H1 (cell line): ENCODE measurements at regions not wholly inside any gene's neighbourhood (a gene's known extent, or its start where the extent isn't known, plus 50 kb on each side); places are given as distances from the start of the nearest gene placed in this dataset.

Experiments used
- CTCF ChIA-PET: fragments of 300-600 bp; sonication (Branson Sonifier 250); formaldehyde crosslinking; loops from one replicate; lab custom pipeline; 2021; ENCODE audit not compliant: partially characterized antibody; lab: Charles Lee
- POLR2A ChIA-PET: fragments of 300-600 bp; sonication (Branson Sonifier 250); formaldehyde crosslinking; loops from one replicate; lab custom pipeline; 2021; ENCODE audit warnings: inconsistent platforms; ENCODE audit not compliant: partially characterized antibody; lab: Charles Lee
- DNase-seq, 2 experiments: peaks; one replicate each; pipeline versions ENCODE4 v3.0.0 to v3.0.0-alpha.2; 2010 to 2022; ENCODE audit warnings: low spot score in 2 of 2, low read depth in 1 of 2, mixed read lengths in 1 of 2
- FAIRE-seq: peaks from 2 replicates; lab custom pipeline; 2011; peaks lifted over from hg19 to GRCh38; lab: Jason Lieb, UNC
- H2AFZ ChIP-seq: 2 replicates; pipeline ENCODE4 v1.8.1; 2012; ENCODE audit warnings: low read length, inconsistent platforms
- H2AK5ac ChIP-seq: 2 replicates; pipeline ENCODE4 v1.6.1; 2013; ENCODE audit warnings: low read depth, low read length
- H2BK120ac ChIP-seq: replicated peaks from 2 replicates; pipeline ENCODE3; 2013; ENCODE audit warnings: low read depth, low read length, inconsistent platforms
- H2BK12ac ChIP-seq: 2 replicates; pipeline ENCODE4 v1.6.1; 2013; ENCODE audit warnings: low read depth, low read length
- H2BK15ac ChIP-seq: 2 replicates; pipeline ENCODE4 v1.6.1; 2013; ENCODE audit warnings: low read length
- H2BK20ac ChIP-seq: 2 replicates; pipeline ENCODE4 v1.6.1; 2013; ENCODE audit warnings: low read length
- H2BK5ac ChIP-seq: 2 replicates; pipeline ENCODE4 v1.6.1; 2013; ENCODE audit warnings: low read depth, low read length
- H3K14ac ChIP-seq: 2 replicates; pipeline ENCODE4 v1.6.1; 2013; ENCODE audit warnings: inconsistent platforms; ENCODE audit not compliant: insufficient read length
- H3K18ac ChIP-seq: 2 replicates; pipeline ENCODE4 v1.6.1; 2013; ENCODE audit warnings: low read length; ENCODE audit errors: extremely low read depth
- H3K23ac ChIP-seq: 2 replicates; pipeline ENCODE4 v1.6.1; 2013; ENCODE audit warnings: inconsistent platforms; ENCODE audit not compliant: insufficient read length
- H3K23me2 ChIP-seq: 2 replicates; pipeline ENCODE4 v1.6.1; 2013; ENCODE audit warnings: low read depth, low read length
- H3K27ac ChIP-seq: 2 replicates; pipeline ENCODE4 v1.6.1; 2011; ENCODE audit warnings: low read depth, low read length, inconsistent platforms
- H3K27me3 ChIP-seq, 4 experiments: replicated peaks in 1 of 4; 1 replicate in 1 of 4; 2 replicates in 3 of 4; pipeline versions ENCODE4 v1.6.1 to v1.8.1; 2011 to 2013; ENCODE audit warnings: low read length in 3 of 4, mild to moderate bottlenecking in 3 of 4, inconsistent platforms in 2 of 4, mixed read lengths in 2 of 4, moderate library complexity in 1 of 4; ENCODE audit not compliant: control insufficient read depth in 3 of 4, insufficient read depth in 3 of 4; ENCODE audit errors: extremely low read depth in 1 of 4
- H3K36me3 ChIP-seq, 4 experiments: 2 replicates each; pipeline versions ENCODE4 v1.6.1 to v1.8.1; 2011 to 2013; ENCODE audit warnings: mild to moderate bottlenecking in 4 of 4, low read length in 3 of 4, moderate library complexity in 2 of 4, control low read depth in 1 of 4, inconsistent platforms in 1 of 4; ENCODE audit not compliant: insufficient read depth in 4 of 4, control insufficient read depth in 2 of 4
- H3K4ac ChIP-seq: replicated peaks from 2 replicates; pipeline ENCODE3; 2013; ENCODE audit warnings: low read length, low read depth, mixed read lengths, inconsistent platforms; ENCODE audit not compliant: insufficient read length
- H3K4me1 ChIP-seq, 4 experiments: replicated peaks in 1 of 4; 1 replicate in 1 of 4; 2 replicates in 3 of 4; pipeline versions ENCODE4 v1.6.1 to v1.8.1; 2011 to 2013; ENCODE audit warnings: low read length in 3 of 4, inconsistent platforms in 2 of 4, mixed read lengths in 1 of 4; ENCODE audit not compliant: insufficient read depth in 4 of 4, control insufficient read depth in 3 of 4
- H3K4me2 ChIP-seq, 2 experiments: 2 replicates each; pipeline versions ENCODE4 v1.6.1 to v1.8.1; 2011 to 2013; ENCODE audit warnings: low read depth in 2 of 2, low read length in 2 of 2, control low read depth in 1 of 2, inconsistent platforms in 1 of 2, mild to moderate bottlenecking in 1 of 2; ENCODE audit not compliant: insufficient read depth in 1 of 2
- H3K4me3 ChIP-seq, 4 experiments: fragments of 200-600, 300-600 bp in 1 of 4; sonication (generic), shearing (Covaris generic), sonication (Bioruptor Twin) in 1 of 4; 2 replicates each; pipeline versions ENCODE4 v1.5.1 to v1.8.1; 2011 to 2016; ENCODE audit warnings: low read length in 4 of 4, low read depth in 3 of 4, control low read depth in 2 of 4, inconsistent platforms in 2 of 4, mild to moderate bottlenecking in 2 of 4, mixed read lengths in 1 of 4, moderate library complexity in 1 of 4; ENCODE audit not compliant: insufficient read depth in 2 of 4; ENCODE audit errors: extremely low read depth in 1 of 4
- H3K56ac ChIP-seq: replicated peaks from 2 replicates; pipeline ENCODE3; 2013; ENCODE audit warnings: low read depth, mild to moderate bottlenecking, mixed read lengths, low read length, inconsistent platforms; ENCODE audit not compliant: insufficient read length
- H3K79me1 ChIP-seq: 2 replicates; pipeline ENCODE4 v1.6.1; 2013; ENCODE audit warnings: low read depth, low read length, control low read depth
- H3K79me2 ChIP-seq, 2 experiments: 2 replicates each; pipeline versions ENCODE4 v1.6.1 to v1.8.1; 2012 to 2013; ENCODE audit warnings: low read length in 2 of 2, mild to moderate bottlenecking in 2 of 2, inconsistent platforms in 1 of 2; ENCODE audit not compliant: insufficient read depth in 2 of 2, control insufficient read depth in 1 of 2
- H3K9ac ChIP-seq, 4 experiments: replicated peaks in 1 of 4; 1 replicate in 1 of 4; 2 replicates in 3 of 4; pipeline versions ENCODE4 v1.6.1 to v1.8.1; 2011 to 2013; ENCODE audit warnings: low read depth in 3 of 4, low read length in 3 of 4, control low read depth in 2 of 4, mild to moderate bottlenecking in 2 of 4, moderate library complexity in 2 of 4, inconsistent platforms in 1 of 4; ENCODE audit errors: extremely low read depth in 1 of 4
- H3K9me3 ChIP-seq, 2 experiments: 2 replicates each; pipeline versions ENCODE4 v1.6.1 to v1.8.1; 2012 to 2013; ENCODE audit warnings: mild to moderate bottlenecking in 2 of 2, moderate library complexity in 2 of 2, control low read depth in 1 of 2, inconsistent platforms in 1 of 2, low read depth in 1 of 2, low read length in 1 of 2, mixed read lengths in 1 of 2; ENCODE audit not compliant: insufficient read depth in 2 of 2
- H4K20me1 ChIP-seq, 2 experiments: replicated peaks in 1 of 2; 2 replicates each; pipeline versions ENCODE3 to v1.8.1; 2011 to 2013; ENCODE audit warnings: inconsistent platforms in 2 of 2, low read length in 2 of 2, mild to moderate bottlenecking in 1 of 2; ENCODE audit not compliant: insufficient read depth in 2 of 2, control insufficient read depth in 1 of 2
- H4K5ac ChIP-seq: 2 replicates; pipeline ENCODE4 v1.6.1; 2013; ENCODE audit warnings: low read length, low read depth, mixed read lengths, inconsistent platforms; ENCODE audit not compliant: insufficient read length
- H4K8ac ChIP-seq: 2 replicates; pipeline ENCODE4 v1.8.0; 2013; ENCODE audit warnings: mild to moderate bottlenecking, moderate library complexity, low read length, inconsistent platforms; ENCODE audit not compliant: insufficient read depth; ENCODE audit errors: extremely low read depth
- H4K91ac ChIP-seq: replicated peaks from 2 replicates; pipeline ENCODE3; 2013; ENCODE audit warnings: low read length, mixed read lengths, inconsistent platforms; ENCODE audit not compliant: insufficient read length
- ATF2 ChIP-seq: IDR thresholded peaks from 2 replicates; pipeline ENCODE4 v1.6.1; 2012; ENCODE audit warnings: low read length, inconsistent platforms
- BACH1 ChIP-seq: IDR thresholded peaks from 2 replicates; pipeline ENCODE4 v1.6.1; 2012; ENCODE audit warnings: low read length, improper control_type of control experiment
- BCL11A ChIP-seq, 2 experiments: IDR thresholded peaks; one replicate each; pipeline ENCODE4 v1.6.1; 2011; ENCODE audit warnings: low read depth in 2 of 2, low read length in 2 of 2, mild to moderate bottlenecking in 2 of 2
- CBX8 ChIP-seq: fragments of 300-800, 300-1000 bp; sonication (generic); IDR thresholded peaks from 2 replicates; pipeline ENCODE4 v1.7.1; 2016; ENCODE audit warnings: low read depth, low read length, borderline replicate concordance
- CHD1 ChIP-seq: IDR thresholded peaks from 2 replicates; pipeline ENCODE4 v1.6.1; 2012; ENCODE audit warnings: low read depth, low read length, improper control_type of control experiment
- CHD2 ChIP-seq: IDR thresholded peaks from 2 replicates; pipeline ENCODE4 v1.6.1; 2012; ENCODE audit warnings: low read length, improper control_type of control experiment
- EGR1 ChIP-seq: IDR thresholded peaks from 2 replicates; pipeline ENCODE4 v1.6.1; 2011; ENCODE audit warnings: low read depth, low read length, borderline replicate concordance
- GTF2F1 ChIP-seq: IDR thresholded peaks from 2 replicates; pipeline ENCODE4 v1.6.1; 2012; ENCODE audit warnings: low read depth, low read length, improper control_type of control experiment, borderline replicate concordance
- PHF8 ChIP-seq: fragments of 200-600 bp; sonication (generic); conservative IDR thresholded peaks from 2 replicates; pipeline ENCODE4 v1.7.1; 2012; ENCODE audit warnings: low read depth, mild to moderate bottlenecking, inconsistent platforms, low read length, moderate library complexity
- RBBP5 ChIP-seq: IDR thresholded peaks from 2 replicates; pipeline ENCODE4 v1.7.1; 2012; ENCODE audit warnings: low read depth, mild to moderate bottlenecking, inconsistent platforms, low read length, moderate library complexity, borderline replicate concordance
- SRF ChIP-seq: IDR thresholded peaks from 2 replicates; pipeline ENCODE4 v1.6.1; 2011; ENCODE audit warnings: mild to moderate bottlenecking, low read depth, low read length, moderate library complexity
- SUZ12 ChIP-seq: fragments of 200-600 bp; sonication (generic); IDR thresholded peaks from 2 replicates; pipeline ENCODE4 v1.6.1; 2012; ENCODE audit warnings: mild to moderate bottlenecking, inconsistent platforms, low read length, moderate library complexity, mixed read lengths
- TCF12 ChIP-seq: IDR thresholded peaks from 2 replicates; pipeline ENCODE4 v1.6.1; 2011; ENCODE audit warnings: low read depth, mild to moderate bottlenecking, low read length
- TEAD4 ChIP-seq: IDR thresholded peaks from 2 replicates; pipeline ENCODE4 v1.6.1; 2012; ENCODE audit warnings: low read depth, low read length, inconsistent platforms, mixed read lengths
- WGBS, 2 experiments: shearing (Covaris generic) in 1 of 2; methylation state at CpG; one replicate each; pipeline versions ENCODE4 v1.1.6 to v1.1.7; 2013 to 2015; ENCODE audit warnings: low lambda C conversion rate in 2 of 2, mixed read lengths in 2 of 2, inconsistent platforms in 1 of 2, low coverage in 1 of 2, missing lambda C conversion rate in 1 of 2; ENCODE audit not compliant: insufficient replicate concordance in 2 of 2, insufficient coverage in 1 of 2, insufficient read length in 1 of 2; ENCODE audit errors: extremely low coverage in 1 of 2, missing lambda C conversion rate in 1 of 2; 5-methylcytosine and 5-hydroxymethylcytosine counted together

GRCh38 chr16:64872101-64872500 lies 249.8 kb downstream of the CDH11 start:
- WGBS, 2 experiments, result 86% methylated on average over 2 of the region's 2 CpGs; no CpG with 5 or more reads in 1 of the 2 experiments
- POLR2A ChIA-PET, result no interaction called here
- H2BK120ac ChIP-seq, result no peak overlapping the region
- no peaks in the 10 kb centered on the region for H4K20me1 ChIP-seq
- no peaks in the 10 kb centered on the region for H3K4me1 ChIP-seq
- no peak overlapping the region for H3K56ac ChIP-seq
- H3K4ac ChIP-seq, result no peak overlapping the region
- H2AK5ac ChIP-seq, result no peak overlapping the region
- no peak overlapping the region for H3K14ac ChIP-seq
- no peak overlapping the region for H3K23ac ChIP-seq
- no peak overlapping the region for H3K4me3 ChIP-seq
- H2BK5ac ChIP-seq, result no peak overlapping the region
- no peaks in the 10 kb centered on the region; the same call in 1 of the 2 replicates for H3K23me2 ChIP-seq
- no peaks in the 10 kb centered on the region for H3K79me1 ChIP-seq
- no peak overlapping the region for H3K9ac ChIP-seq
- H3K4me2 ChIP-seq, result no peak overlapping the region
- no peak overlapping the region for H3K27ac ChIP-seq
- no peaks in the 10 kb centered on the region for H3K9me3 ChIP-seq
- no peaks in the 10 kb centered on the region for H3K27me3 ChIP-seq
- no peak overlapping the region for H4K8ac ChIP-seq
- H2BK12ac ChIP-seq, result no peak overlapping the region
- H2BK15ac ChIP-seq, result no peak overlapping the region
- H2BK20ac ChIP-seq, result no peak overlapping the region
- no peak overlapping the region for H4K5ac ChIP-seq
- no peaks in the 10 kb centered on the region for H3K36me3 ChIP-seq
- DNase-seq, result no peak
- CTCF ChIA-PET, result interaction anchor here (0.7 kb wide), 1 partner anchor 114 kb away, joined by 3 read pairs; no protein-coding TSS in a partner anchor
- H4K91ac ChIP-seq, result no peak overlapping the region
- no peak overlapping the region for H2AFZ ChIP-seq
- FAIRE-seq, result no peak
- no peak overlapping the region for H3K18ac ChIP-seq
- no peaks in the 10 kb centered on the region for H3K79me2 ChIP-seq
- TF ChIP-seq RBBP5 (no peak), CHD2 (no peak), TCF12 (no peak), BACH1 (no peak), BCL11A (IDR thresholded peaks at IDR 0.05; ENCODE audit: low read depth in 2 of 2, low read length in 2 of 2) (no peak), ATF2 (no peak), GTF2F1 (no peak), CHD1 (no peak), EGR1 (no peak), PHF8 (no peak), SUZ12 (no peak), TEAD4 (no peak), SRF (no peak), CBX8 (no peak)
